OCI-LY1 (cell line): ENCODE measurements at regions not wholly inside any gene's neighbourhood (a gene's known extent, or its start where the extent isn't known, plus 50 kb on each side); places are given as distances from the start of the nearest gene placed in this dataset.
"Not testable (repeated sequence)": the region's sequence is repeated elsewhere in the genome, so short reads cannot be mapped to it uniquely, and the experiment has no call there.

Source experiments
- H2AFZ ChIP-seq: fragments of 200-600 bp; sonication (generic), shearing (Covaris generic); 2 replicates; pipeline ENCODE4 v1.6.0; 2014; ENCODE audit warnings: antibody characterized with exemption, mild to moderate bottlenecking, low read length
- H3F3A ChIP-seq: fragments of 200-600 bp; sonication (generic), shearing (Covaris generic); 2 replicates; pipeline ENCODE4 v1.6.0; 2014; ENCODE audit warnings: mild to moderate bottlenecking, antibody characterized with exemption, low read length, moderate library complexity; ENCODE audit not compliant: insufficient read depth
- H3K27ac ChIP-seq: fragments of 200-600 bp; sonication (generic); 2 replicates; pipeline ENCODE4 v1.5.1; 2014; ENCODE audit warnings: low read length, mixed run types, mild to moderate bottlenecking, low read depth; ENCODE audit not compliant: poor library complexity, severe bottlenecking
- H3K27me3 ChIP-seq: fragments of 200-600 bp; sonication (generic); 2 replicates; pipeline ENCODE4 v1.6.0; 2014; ENCODE audit warnings: antibody characterized with exemption, mild to moderate bottlenecking, low read length, moderate library complexity; ENCODE audit not compliant: insufficient read depth
- H3K36me3 ChIP-seq: fragments of 200-600 bp; sonication (generic); 2 replicates; pipeline ENCODE4 v1.6.1; 2014; ENCODE audit warnings: mild to moderate bottlenecking, antibody characterized with exemption, low read length, moderate library complexity, mixed read lengths; ENCODE audit not compliant: insufficient read depth
- H3K4me1 ChIP-seq: fragments of 200-600 bp; sonication (generic); 2 replicates; pipeline ENCODE4 v1.5.1; 2014; ENCODE audit warnings: mild to moderate bottlenecking, low read length, moderate library complexity; ENCODE audit not compliant: insufficient read depth, severe bottlenecking
- H3K4me2 ChIP-seq: fragments of 200-600 bp; sonication (generic), shearing (Covaris generic); 2 replicates; pipeline ENCODE4 v1.6.1; 2014; ENCODE audit warnings: low read length
- H3K4me3 ChIP-seq: fragments of 200-600 bp; sonication (generic); 2 replicates; pipeline ENCODE4 v1.5.1; 2014; ENCODE audit warnings: low read length, low read depth, mild to moderate bottlenecking, mixed read lengths; ENCODE audit not compliant: poor library complexity, severe bottlenecking
- H3K79me2 ChIP-seq: fragments of 200-600 bp; shearing (Covaris generic); 2 replicates; pipeline ENCODE4 v1.6.1; 2016; ENCODE audit warnings: mixed run types, low read length, mixed read lengths; ENCODE audit not compliant: insufficient read depth
- H3K9ac ChIP-seq: fragments of 200-600 bp; sonication (generic), shearing (Covaris generic); 2 replicates; pipeline ENCODE4 v1.6.1; 2014; ENCODE audit warnings: mild to moderate bottlenecking, low read length, mixed read lengths
- H3K9me2 ChIP-seq: fragments of 200-600 bp; sonication (generic), shearing (Covaris generic); 2 replicates; pipeline ENCODE4 v1.6.1; 2014; ENCODE audit warnings: low read depth, mild to moderate bottlenecking, low read length, mixed read lengths
- H3K9me3 ChIP-seq: fragments of 200-600 bp; shearing (Covaris generic); 2 replicates; pipeline ENCODE4 v1.6.1; 2014; ENCODE audit warnings: low read length, mixed read lengths
- H4K20me1 ChIP-seq: fragments of 200-600 bp; sonication (generic), shearing (Covaris generic); 2 replicates; pipeline ENCODE4 v1.6.0; 2016; ENCODE audit warnings: mild to moderate bottlenecking, low read length; ENCODE audit not compliant: insufficient read depth
- EZH2 ChIP-seq: fragments of 200-600 bp; sonication (generic), shearing (Covaris generic); IDR thresholded peaks from 2 replicates; pipeline ENCODE4 v1.8.0; 2017; ENCODE audit warnings: borderline replicate concordance, mixed run types, mild to moderate bottlenecking, antibody characterized with exemption, low read length, moderate library complexity, mixed read lengths
- TF ChIP-seq, protein P1 (sequence below): fragments of 200-600 bp; sonication (generic), shearing (Covaris generic); IDR thresholded peaks from 2 replicates; pipeline ENCODE4 v1.5.1; 2017; ENCODE audit warnings: mild to moderate bottlenecking, antibody characterized with exemption, low read length, moderate library complexity, mixed read lengths

DNA sequence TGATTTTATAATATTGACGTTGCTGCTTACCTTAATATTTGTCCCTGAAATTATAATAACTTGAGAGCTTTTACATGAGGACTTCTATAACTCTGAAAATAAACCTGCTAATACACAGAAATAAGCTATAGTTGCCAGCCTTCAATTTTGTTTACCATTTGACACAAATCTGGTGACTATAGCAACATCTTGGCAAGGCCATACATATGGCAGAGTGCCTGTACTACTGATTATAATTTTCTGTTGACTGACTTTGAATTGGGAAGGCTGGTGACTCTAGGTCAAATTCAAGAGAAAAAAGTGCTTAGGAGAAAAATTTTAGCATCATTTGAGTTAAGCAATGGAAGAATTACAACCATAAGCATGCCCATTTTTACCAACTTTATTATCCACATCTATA is 581.4 kb upstream of the PTPRD start:
- no peaks in the 10 kb centered on the region for H3K36me3 ChIP-seq
- no peaks in the 10 kb centered on the region for H4K20me1 ChIP-seq
- H3K9ac ChIP-seq, result no peak overlapping the region
- H3K9me2 ChIP-seq, result no peaks in the 10 kb centered on the region
- no peak overlapping the region for H3K4me2 ChIP-seq
- H2AFZ ChIP-seq, result no peak overlapping the region
- no peaks in the 10 kb centered on the region for H3K4me1 ChIP-seq
- TF ChIP-seq EZH2, result no peak
- TF ChIP-seq, protein P1, sequence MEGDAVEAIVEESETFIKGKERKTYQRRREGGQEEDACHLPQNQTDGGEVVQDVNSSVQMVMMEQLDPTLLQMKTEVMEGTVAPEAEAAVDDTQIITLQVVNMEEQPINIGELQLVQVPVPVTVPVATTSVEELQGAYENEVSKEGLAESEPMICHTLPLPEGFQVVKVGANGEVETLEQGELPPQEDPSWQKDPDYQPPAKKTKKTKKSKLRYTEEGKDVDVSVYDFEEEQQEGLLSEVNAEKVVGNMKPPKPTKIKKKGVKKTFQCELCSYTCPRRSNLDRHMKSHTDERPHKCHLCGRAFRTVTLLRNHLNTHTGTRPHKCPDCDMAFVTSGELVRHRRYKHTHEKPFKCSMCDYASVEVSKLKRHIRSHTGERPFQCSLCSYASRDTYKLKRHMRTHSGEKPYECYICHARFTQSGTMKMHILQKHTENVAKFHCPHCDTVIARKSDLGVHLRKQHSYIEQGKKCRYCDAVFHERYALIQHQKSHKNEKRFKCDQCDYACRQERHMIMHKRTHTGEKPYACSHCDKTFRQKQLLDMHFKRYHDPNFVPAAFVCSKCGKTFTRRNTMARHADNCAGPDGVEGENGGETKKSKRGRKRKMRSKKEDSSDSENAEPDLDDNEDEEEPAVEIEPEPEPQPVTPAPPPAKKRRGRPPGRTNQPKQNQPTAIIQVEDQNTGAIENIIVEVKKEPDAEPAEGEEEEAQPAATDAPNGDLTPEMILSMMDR, result no peak
- H3K27ac ChIP-seq, result no peak overlapping the region
- H3K4me3 ChIP-seq, result no peak overlapping the region
- no peaks in the 10 kb centered on the region for H3F3A ChIP-seq
- no peaks in the 10 kb centered on the region for H3K79me2 ChIP-seq
- H3K9me3 ChIP-seq, result no peaks in the 10 kb centered on the region
- no peaks in the 10 kb centered on the region for H3K27me3 ChIP-seq

DNA sequence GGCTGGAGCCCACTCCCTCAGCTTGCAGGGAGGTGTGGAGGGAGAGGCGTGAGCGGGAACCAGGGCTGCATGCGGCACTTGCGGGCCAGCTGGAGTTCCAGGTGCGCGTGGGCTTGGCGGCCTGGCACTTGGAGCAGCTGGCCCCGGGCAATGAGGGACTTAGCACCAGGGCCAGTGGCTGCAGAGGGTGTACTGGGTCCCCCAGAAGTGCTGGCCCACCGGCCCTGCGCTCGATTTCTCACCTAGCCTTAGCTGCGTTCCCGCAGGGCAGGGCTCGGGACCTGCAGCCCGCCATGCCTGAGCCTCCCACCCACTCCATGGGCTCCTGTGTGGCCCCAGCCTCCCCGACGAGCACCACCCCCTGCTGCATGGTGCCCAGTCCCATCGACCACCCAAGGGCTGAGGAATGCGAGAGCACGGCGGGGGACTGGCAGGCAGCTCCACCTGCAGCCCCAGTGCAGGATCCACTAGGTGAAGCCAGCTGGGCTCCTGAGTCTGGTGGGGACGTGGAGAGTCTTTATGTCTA is 584.1 kb upstream of the PTPRD start:
- not testable (repeated sequence) for H3K79me2 ChIP-seq, H2AFZ ChIP-seq, H3K4me2 ChIP-seq, H4K20me1 ChIP-seq, H3F3A ChIP-seq, H3K9me3 ChIP-seq, H3K4me1 ChIP-seq, H3K9ac ChIP-seq, H3K4me3 ChIP-seq, H3K27ac ChIP-seq, H3K9me2 ChIP-seq, H3K27me3 ChIP-seq, H3K36me3 ChIP-seq

DNA sequence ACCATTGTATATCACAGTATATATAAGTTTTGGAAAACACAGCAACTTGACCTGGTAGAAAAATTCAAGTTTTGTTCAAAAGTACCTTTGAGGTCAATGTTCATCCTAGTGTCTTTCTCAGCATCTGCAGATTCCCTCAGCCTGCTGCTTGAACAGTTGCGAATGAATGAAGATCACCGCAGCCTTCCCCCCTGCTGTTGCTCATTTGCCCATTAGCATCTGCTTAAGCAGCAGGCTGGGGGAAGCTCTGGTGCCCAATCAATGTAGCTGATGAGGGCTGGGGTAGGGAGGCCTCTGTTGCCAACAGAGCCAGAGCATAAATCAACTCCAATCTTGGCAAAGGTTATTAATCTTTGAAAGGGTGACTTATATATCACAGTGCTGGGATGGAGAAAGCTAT is 586.5 kb upstream of the PTPRD start:
- no peaks in the 10 kb centered on the region for H3K36me3 ChIP-seq
- H3K4me2 ChIP-seq, result no peak overlapping the region
- no peaks in the 10 kb centered on the region for H3K9me2 ChIP-seq
- H3F3A ChIP-seq, result no peaks in the 10 kb centered on the region
- H3K4me3 ChIP-seq, result no peak overlapping the region
- no peaks in the 10 kb centered on the region for H3K4me1 ChIP-seq
- no peak overlapping the region for H2AFZ ChIP-seq
- H3K27ac ChIP-seq, result no peak overlapping the region
- H4K20me1 ChIP-seq, result no peaks in the 10 kb centered on the region
- no peaks in the 10 kb centered on the region for H3K27me3 ChIP-seq
- no peaks in the 10 kb centered on the region for H3K9me3 ChIP-seq
- no peaks in the 10 kb centered on the region for H3K79me2 ChIP-seq
- TF ChIP-seq, protein P1, result no peak
- H3K9ac ChIP-seq, result no peak overlapping the region

DNA sequence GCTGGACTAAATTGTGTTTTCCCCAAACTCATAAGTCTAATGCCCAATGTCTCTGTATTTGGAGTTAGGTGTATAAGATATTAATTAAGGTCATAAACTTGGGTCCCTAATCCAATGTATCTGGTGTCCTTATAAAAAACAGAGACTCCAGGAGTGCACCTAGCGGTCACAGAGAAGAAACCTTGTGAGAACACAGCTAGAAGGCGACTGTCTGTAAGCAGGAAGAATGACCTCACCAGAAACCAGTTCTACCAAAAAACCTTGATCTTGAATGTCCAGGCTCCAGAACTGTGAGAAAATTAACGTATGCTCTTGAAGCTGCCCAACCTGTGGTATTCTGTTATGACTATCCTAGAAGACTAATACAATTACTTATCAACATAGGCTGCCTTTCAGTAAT is 591.7 kb upstream of the PTPRD start:
- Histone ChIP-seq H3K79me2 (no peaks in the 10 kb centered on the region), H3K4me3 (no peak overlapping the region), H4K20me1 (no peaks in the 10 kb centered on the region), H3K4me2 (no peak overlapping the region), H3K9me2 (no peaks in the 10 kb centered on the region), H3K36me3 (no peaks in the 10 kb centered on the region), H2AFZ (no peak overlapping the region), H3K27me3 (no peaks in the 10 kb centered on the region), H3K4me1 (no peaks in the 10 kb centered on the region), H3K9me3 (no peaks in the 10 kb centered on the region), H3F3A (no peaks in the 10 kb centered on the region), H3K9ac (no peak overlapping the region), H3K27ac (no peak overlapping the region)
- TF ChIP-seq, protein P1, result no peak
- TF ChIP-seq EZH2, result no peak
